Esophagus squamous epithelium (tissue), 5 donors: ENCODE measurements at regions not wholly inside any gene's neighbourhood (a gene's known extent, or its start where the extent isn't known, plus 50 kb on each side); places are given as distances from the start of the nearest gene placed in this dataset.

Experiments
- DNase-seq: peaks from one replicate; lab custom pipeline; 2025; lab: John Stamatoyannopoulos, UW
- H3K27ac ChIP-seq, 4 donors: fragments of 200-600 bp; sonication (generic); one replicate each; pipeline ENCODE4 v1.5.1; 2016 to 2019; ENCODE audit warnings: mild to moderate bottlenecking in 1 of 4
- H3K27me3 ChIP-seq, 4 donors: fragments of 200-600 bp; sonication (generic); 1 replicate in 3 of 4; 2 replicates in 1 of 4; pipeline versions ENCODE4 v1.5.1 to v1.6.0; 2017 to 2021; ENCODE audit warnings: antibody characterized with exemption in 1 of 4
- H3K36me3 ChIP-seq, 3 donors: fragments of 200-600 bp; sonication (generic); one replicate each; pipeline ENCODE4 v1.5.1; 2016 to 2019
- H3K4me1 ChIP-seq, 3 donors: fragments of 200-600 bp; sonication (generic); one replicate each; pipeline ENCODE4 v1.5.1; 2017 to 2019
- H3K4me3 ChIP-seq, 4 donors: fragments of 200-600 bp; sonication (generic); 1 replicate in 3 of 4; 2 replicates in 1 of 4; pipeline ENCODE4 v1.5.1; 2016 to 2019; ENCODE audit warnings: mild to moderate bottlenecking in 2 of 4, moderate library complexity in 1 of 4
- H3K9me3 ChIP-seq, 3 donors: fragments of 200-600 bp; sonication (generic); one replicate each; pipeline ENCODE4 v1.5.1; 2016 to 2019
- CTCF ChIP-seq, 6 experiments: fragments of 450-650 bp in 4 of 6; fragments of 200-600 bp in 2 of 6; sonication (generic) in 2 of 6; IDR thresholded peaks; one replicate each; pipeline ENCODE4 v1.5.1; 2016 to 2019; ENCODE audit warnings: antibody characterized with exemption in 6 of 6, mild to moderate bottlenecking in 4 of 6, moderate library complexity in 4 of 6
- POLR2A ChIP-seq, 4 donors: fragments of 450-650 bp; IDR thresholded peaks; one replicate each; pipeline ENCODE4 v1.6.1; 2017; ENCODE audit warnings: antibody characterized with exemption in 4 of 4, mild to moderate bottlenecking in 4 of 4, moderate library complexity in 3 of 4
- WGBS, 2 donors: methylation state at CpG; one replicate each; pipeline ENCODE4 v1.1.5; 2018; 5-methylcytosine and 5-hydroxymethylcytosine counted together
- intact Hi-C: fragments of 100-400 bp; cut with DNase I; formaldehyde crosslinking; loops from one replicate; pipeline ENCODE4 v1.15.0; 2022
- donor health status: DM: yes; HTN: yes; CAD: no.

DNA sequence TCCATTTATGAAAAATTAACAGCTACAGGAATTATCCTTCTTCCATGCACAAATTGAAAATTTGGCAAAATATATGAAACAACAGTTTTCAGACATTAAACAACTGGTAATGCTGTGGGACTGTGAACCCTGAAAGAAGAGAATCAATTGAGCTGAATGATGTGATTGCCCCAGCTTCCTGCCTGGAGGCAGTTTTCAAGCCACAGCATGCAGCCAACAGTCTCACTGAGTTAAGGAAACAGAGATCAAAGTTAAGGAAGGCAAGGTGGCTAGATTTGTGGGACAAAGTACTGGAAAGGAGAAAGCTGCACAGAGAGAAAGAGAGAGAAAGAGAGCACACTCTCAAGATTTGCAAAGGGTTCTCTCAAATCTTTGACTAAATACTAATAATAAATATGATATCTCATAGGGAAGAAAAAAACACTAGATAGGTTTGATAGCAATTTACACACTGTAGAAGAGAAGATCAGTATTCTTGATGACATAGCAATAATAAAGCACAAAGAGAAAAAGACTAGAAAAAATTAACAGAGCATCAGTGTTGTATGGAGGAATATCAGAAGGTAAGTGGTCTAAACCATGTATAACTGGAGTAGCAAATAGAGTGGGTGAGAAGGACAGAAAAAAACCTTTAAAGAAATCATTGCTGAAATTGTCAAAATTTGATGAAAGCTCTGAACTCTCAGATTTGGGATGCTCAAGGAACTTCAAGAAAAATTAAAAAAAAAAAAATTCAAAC lies 70.1 kb upstream of the CNKSR3 start:
- Histone ChIP-seq H3K27me3 (no peaks in the 10 kb centered on the region), H3K4me1 (peaks cover 0 to 30% (median 15%) of the 10 kb centered on the region in 3 donors), H3K9me3 (no peaks in the 10 kb centered on the region), H3K27ac (no peak overlapping the region), H3K4me3 (no peak overlapping the region), H3K36me3 (no peaks in the 10 kb centered on the region)
- no peak for DNase-seq
- intact Hi-C loops = no loop called here
- no peak for TF ChIP-seq POLR2A (IDR thresholded peaks at IDR 0.05)
- TF ChIP-seq CTCF (IDR thresholded peaks at IDR 0.05) = no peak

- no peak for DNase-seq
- Histone ChIP-seq H3K27me3 (no peaks in the 10 kb centered on the region), H3K4me1 (peaks cover 0 to 27% (median 15%) of the 10 kb centered on the region in 3 donors), H3K27ac (no peak overlapping the region), H3K9me3 (no peaks in the 10 kb centered on the region), H3K4me3 (no peak overlapping the region), H3K36me3 (no peaks in the 10 kb centered on the region)
- intact Hi-C loops = no loop called here
- TF ChIP-seq CTCF (IDR thresholded peaks at IDR 0.05) (no peak), POLR2A (IDR thresholded peaks at IDR 0.05) (no peak)
- WGBS, 2 donors = 64 to 81% methylated on average over 1 of the region's 1 CpG
These were observed 72.2 kb upstream of the CNKSR3 start for GRCh38 chr6:154582696-154583095.

- no peak for DNase-seq
- intact Hi-C loops = no loop called here
- Histone ChIP-seq H3K27ac (no peak overlapping the region), H3K36me3 (no peaks in the 10 kb centered on the region), H3K27me3 (no peaks in the 10 kb centered on the region), H3K9me3 (no peaks in the 10 kb centered on the region), H3K4me1 (peaks cover 0 to 18% (median 10%) of the 10 kb centered on the region in 3 donors), H3K4me3 (no peak overlapping the region)
- TF ChIP-seq POLR2A (IDR thresholded peaks at IDR 0.05) = no peak
- 78 to 87% methylated on average over 4 of the region's 4 CpGs for WGBS, 2 donors
These were observed 73.2 kb upstream of the CNKSR3 start for GRCh38 chr6:154583546-154584188.

- H3K36me3 ChIP-seq = no peaks in the 10 kb centered on the region
- WGBS, 2 donors = 43 to 66% methylated on average over 4 of the region's 4 CpGs
- intact Hi-C loops = no loop called here
- no peak for TF ChIP-seq POLR2A (IDR thresholded peaks at IDR 0.05)
- no peak for TF ChIP-seq CTCF (IDR thresholded peaks at IDR 0.05)
- H3K4me3 ChIP-seq = no peak overlapping the region
- H3K27me3 ChIP-seq = no peaks in the 10 kb centered on the region
- H3K9me3 ChIP-seq = no peaks in the 10 kb centered on the region
- no peak for DNase-seq
- no peak overlapping the region for H3K27ac ChIP-seq
- H3K4me1 ChIP-seq = no peaks in the 10 kb centered on the region
These were observed 80.3 kb upstream of the CNKSR3 start for GRCh38 chr6:154590756-154591155.

- intact Hi-C loops = no loop called here
- 71 to 82% methylated on average over 1 of the region's 1 CpG for WGBS, 2 donors
- Histone ChIP-seq H3K27ac (no peak overlapping the region), H3K27me3 (no peaks in the 10 kb centered on the region), H3K36me3 (no peaks in the 10 kb centered on the region), H3K4me3 (no peak overlapping the region), H3K9me3 (no peaks in the 10 kb centered on the region), H3K4me1 (no peaks in the 10 kb centered on the region)
- no peak for TF ChIP-seq POLR2A (IDR thresholded peaks at IDR 0.05)
- no peak for TF ChIP-seq CTCF (IDR thresholded peaks at IDR 0.05)
- DNase-seq = no peak
These were observed 80.7 kb upstream of the CNKSR3 start for GRCh38 chr6:154591234-154591633.
